CD1c-positive myeloid dendritic cell (primary cell): ENCODE measurements at regions not wholly inside any gene's neighbourhood (a gene's known extent, or its start where the extent isn't known, plus 50 kb on each side); places are given as distances from the start of the nearest gene placed in this dataset.

Source experiments
- DNase-seq: peaks from one replicate; pipeline ENCODE4 v3.0.0-alpha.2; 2016; ENCODE audit errors: extremely low spot score

DNA sequence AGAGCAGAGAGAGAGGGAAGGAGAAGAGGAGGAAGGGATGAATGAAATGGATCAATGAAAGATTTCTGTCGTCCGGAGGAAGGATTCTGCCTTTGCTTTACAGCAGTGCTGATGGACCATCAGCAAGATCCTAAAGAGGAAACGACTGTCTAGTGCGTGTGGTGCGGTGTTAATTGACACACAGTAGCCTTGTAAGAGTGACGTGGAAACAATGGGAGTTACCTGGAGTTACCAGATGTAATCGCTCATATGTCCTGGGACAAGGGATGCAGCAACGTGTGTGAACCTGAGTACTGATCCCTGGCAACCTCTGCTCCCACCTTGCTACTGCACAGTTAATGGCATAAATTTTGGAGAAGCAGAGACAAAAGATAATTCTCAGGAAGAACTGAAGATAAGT is 62.6 kb upstream of the TPRG1 start:
- no peak for DNase-seq

DNA sequence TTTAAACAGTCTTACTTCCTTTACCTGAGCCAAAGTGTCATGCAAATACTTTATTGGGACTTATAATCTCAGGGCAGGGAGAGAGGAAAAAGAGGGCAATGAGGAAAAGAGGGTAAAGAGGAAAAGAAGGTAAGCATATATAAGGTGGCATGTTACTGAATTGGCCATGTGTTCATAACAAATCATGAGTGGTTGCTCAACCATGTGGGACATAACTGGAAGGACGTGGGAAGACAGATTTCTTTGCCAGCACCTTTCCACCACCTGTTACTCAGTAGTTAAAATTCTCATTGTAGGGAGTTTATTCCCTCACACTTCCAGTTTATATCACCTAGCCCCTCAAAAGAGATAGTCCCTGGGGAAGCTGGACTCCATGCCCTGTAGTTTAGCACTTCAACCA is 54.7 kb upstream of the TPRG1 start:
- DNase-seq, result no peak

DNA sequence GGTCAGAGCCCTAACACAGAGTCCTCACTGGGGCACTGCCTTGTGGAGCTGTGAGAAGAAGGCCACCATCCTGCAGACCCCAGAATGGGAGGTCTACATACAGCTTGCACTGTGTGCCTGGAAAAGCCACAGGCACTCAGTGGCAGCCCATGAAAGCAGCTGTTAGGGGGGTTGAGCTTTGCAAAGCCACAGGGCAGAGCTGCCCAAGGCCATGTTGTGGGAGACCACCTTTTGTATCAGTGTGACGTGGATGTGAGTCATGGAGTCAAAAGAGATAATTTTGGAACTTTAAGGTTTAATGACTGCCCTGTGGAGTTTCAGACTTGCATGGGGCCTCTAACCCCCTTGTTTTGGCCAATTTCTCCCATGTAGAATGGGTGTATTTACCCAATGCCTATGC is 52.9 kb upstream of the TPRG1 start:
- no peak for DNase-seq

DNA sequence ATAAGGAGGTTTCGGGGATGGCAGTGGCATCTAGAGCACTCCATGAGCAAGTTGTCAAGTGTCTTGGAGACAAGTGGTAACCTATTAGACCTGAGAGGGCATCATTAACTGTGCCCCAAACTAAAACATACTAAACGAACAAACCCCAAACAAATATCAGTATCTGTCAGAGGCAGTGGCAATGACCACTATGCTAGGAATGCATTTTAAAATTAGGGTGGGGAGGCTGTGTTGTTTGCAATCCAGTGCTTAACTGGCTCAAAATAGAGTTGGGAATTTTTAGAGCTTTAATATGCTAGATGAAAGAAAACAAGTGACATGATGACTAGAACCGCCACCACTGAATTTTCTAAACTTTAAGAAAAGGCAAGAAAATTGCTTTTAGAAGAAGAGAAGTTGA is 51.8 kb upstream of the TPRG1 start:
- DNase-seq, result no peak

DNA sequence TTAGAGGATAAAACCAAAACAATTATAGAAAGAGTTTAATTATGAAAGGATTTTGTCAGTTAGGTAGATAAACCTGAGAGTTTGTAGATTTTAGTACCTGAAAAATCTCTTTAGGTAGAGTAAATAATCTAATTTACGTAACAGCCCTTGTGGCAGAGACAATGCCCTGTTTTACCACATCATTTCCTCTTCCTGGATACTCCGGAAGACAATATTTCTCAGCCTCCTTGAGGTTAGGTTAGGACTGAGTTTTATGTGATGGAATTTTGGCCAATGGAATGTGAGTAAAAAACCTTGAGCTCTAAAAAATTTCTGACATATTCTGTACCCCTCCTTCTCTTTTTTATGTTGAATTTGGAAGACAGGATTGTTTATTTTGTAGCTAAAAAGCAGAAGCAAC is 50.7 kb upstream of the TPRG1 start:
- DNase-seq, result peak; percentile 4
